ENCODE measurements at regions not wholly inside any gene's neighbourhood (a gene's known extent, or its start where the extent isn't known, plus 50 kb on each side); places are given as distances from the start of the nearest gene placed in this dataset.

DNA sequence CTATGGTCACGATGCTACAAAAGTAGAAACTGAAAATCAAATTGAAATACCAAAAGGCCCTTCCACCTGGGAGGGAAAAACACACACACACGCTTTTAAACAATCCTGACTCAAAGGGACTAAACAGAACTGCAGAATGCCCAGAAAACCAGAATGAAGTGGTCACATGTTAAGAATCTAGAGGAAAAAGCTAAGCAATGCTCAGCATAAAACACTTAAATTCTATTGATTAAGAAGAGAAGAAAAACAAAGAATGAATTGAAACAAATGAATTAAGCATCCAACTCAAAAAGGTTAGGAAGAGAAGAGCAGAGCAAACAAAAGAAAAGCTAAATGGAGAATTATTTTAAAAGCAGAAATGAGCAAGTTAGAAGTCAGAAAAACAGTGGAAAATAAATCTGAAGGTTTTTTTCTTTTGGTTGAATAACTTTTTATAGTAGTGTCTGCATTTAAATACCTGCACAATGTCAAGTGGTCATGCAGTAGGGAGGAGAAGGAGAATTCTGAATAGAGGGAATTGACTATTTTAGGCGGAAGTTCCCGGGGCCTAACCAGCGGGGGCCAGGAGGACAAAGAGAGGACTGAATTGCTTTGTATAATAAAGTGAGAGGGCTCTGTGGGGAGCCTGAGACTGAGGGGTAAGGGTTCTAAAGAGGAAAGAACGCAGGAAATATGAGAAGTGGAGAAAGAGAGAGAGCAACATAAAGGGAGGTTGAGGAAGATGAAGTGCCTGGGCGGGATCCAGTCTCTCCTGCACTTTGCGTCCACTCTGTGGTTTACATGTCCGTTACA lies 146.8 kb downstream of the ATPSCKMT start:
- H3K9ac ChIP-seq (ENCODE audit: low read depth, low read length) = no peak overlapping the region
- H2BK5ac ChIP-seq (ENCODE audit: low read depth, low read length, poor library complexity, severe bottlenecking) = no peak overlapping the region
- H4K8ac ChIP-seq (ENCODE audit: low read depth in 2 of 2, low read length in 2 of 2) = no peak overlapping the region
- H3K36me3 ChIP-seq (ENCODE audit: control insufficient read depth, insufficient read depth, low read length) = no peaks in the 10 kb centered on the region
- H3K27me3 ChIP-seq (ENCODE audit: control insufficient read depth, insufficient read depth, low read length) = no peaks in the 10 kb centered on the region; the same call in 1 of the 2 replicates
- H3K4ac ChIP-seq (ENCODE audit: low read depth, low read length) = no peak overlapping the region
- TF ChIP-seq RAD21 (IDR thresholded peaks at IDR 0.05; ENCODE audit: low read length) (no peak), RCOR1 (IDR thresholded peaks at IDR 0.05; ENCODE audit: insufficient replicate concordance, low read length) (no peak), MAZ (IDR thresholded peaks at IDR 0.05; ENCODE audit: borderline replicate concordance, low read depth, low read length) (no peak), SMC3 (IDR thresholded peaks at IDR 0.05; ENCODE audit: low read depth, low read length) (no peak), RFX5 (IDR thresholded peaks at IDR 0.05; ENCODE audit: low read depth, low read length) (no peak), POLR2A (IDR thresholded peaks at IDR 0.05; ENCODE audit: low read depth, low read length) (no peak), CHD1 (IDR thresholded peaks at IDR 0.05; ENCODE audit: low read depth, low read length) (no peak), MXI1 (IDR thresholded peaks at IDR 0.05; ENCODE audit: borderline replicate concordance, low read depth, low read length) (no peak), NFE2L2 (IDR thresholded peaks at IDR 0.05; ENCODE audit: low read depth, low read length) (no peak), BHLHE40 (IDR thresholded peaks at IDR 0.05; ENCODE audit: low read depth, low read length) (no peak), FOS (IDR thresholded peaks at IDR 0.05; ENCODE audit: low read depth, low read length) (no peak), CTCF (conservative IDR thresholded peaks at IDR 0.05; ENCODE audit: low read depth, low read length) (no peak), MAFK (IDR thresholded peaks at IDR 0.05; ENCODE audit: low read depth, low read length) (no peak), ELK1 (IDR thresholded peaks at IDR 0.05; ENCODE audit: borderline replicate concordance, low read depth, low read length) (no peak), CEBPB (IDR thresholded peaks at IDR 0.05; ENCODE audit: low read depth, low read length) (no peak)
- H2BK120ac ChIP-seq (ENCODE audit: low read depth, low read length) = no peak overlapping the region
- H2AK9ac ChIP-seq (replicated peaks; ENCODE audit: low read depth, low read length, poor library complexity) = no peak overlapping the region
- no peak overlapping the region for H3K56ac ChIP-seq (ENCODE audit: extremely low read depth, insufficient read depth, low read length)
- H3K4me1 ChIP-seq (ENCODE audit: control insufficient read depth, insufficient read depth, low read length) = no peaks in the 10 kb centered on the region
- ATAC-seq (ENCODE audit: low read depth) = no peak
- H3K9me3 ChIP-seq (ENCODE audit: control insufficient read depth, insufficient read depth, low read length) = no peaks in the 10 kb centered on the region; the same call in 1 of the 2 replicates
- H2AK5ac ChIP-seq (ENCODE audit: low read depth, low read length) = no peak overlapping the region
- H3K79me1 ChIP-seq (ENCODE audit: low read depth in 1 of 2, low read length in 2 of 2) = no peaks in the 10 kb centered on the region
- BruUV-seq (replicated peaks) = no TSS peak
- no peak overlapping the region for H2BK20ac ChIP-seq (ENCODE audit: low read depth, low read length)
- in situ Hi-C loops (cut with MboI; ENCODE audit: low sequenced_read_pairs) (no loop called here), intact Hi-C loops (cut with micrococcal nuclease) (no loop called here), dilution Hi-C loops (cut with HindIII; ENCODE audit: low sequenced_read_pairs, unreplicated experiment) (no loop called here)
- WGBS, 2 experiments (ENCODE audit: extremely low coverage in 2 of 2, insufficient read length in 1 of 2) = 54% methylated on average over 4 of the region's 9 CpGs; no CpG with 5 or more reads in 1 of the 2 experiments
- no peak overlapping the region for H3K4me3 ChIP-seq (ENCODE audit: insufficient read depth, low read depth, low read length)
- H4K20me1 ChIP-seq (ENCODE audit: insufficient read depth, low read length) = no peaks in the 10 kb centered on the region
- no peaks in the 10 kb centered on the region for H3K9me1 ChIP-seq (ENCODE audit: insufficient read depth, low read length)
- no peak for DNase-seq
- no peak overlapping the region for H2AFZ ChIP-seq (replicated peaks; ENCODE audit: low read length, poor library complexity)
- H3K14ac ChIP-seq (replicated peaks; ENCODE audit: low read depth, low read length) = no peak overlapping the region
- H4K91ac ChIP-seq (ENCODE audit: insufficient read depth, low read depth, low read length) = no peak overlapping the region
- no peak overlapping the region for H2BK15ac ChIP-seq (ENCODE audit: low read depth, low read length)
- ChIA-PET CTCF (no interaction called here), POLR2A (ENCODE audit: unreplicated experiment) (no interaction called here)
- no peak overlapping the region for H4K5ac ChIP-seq (ENCODE audit: low read depth, low read length)
- H3K18ac ChIP-seq (ENCODE audit: low read depth, low read length) = no peak overlapping the region
- no peak overlapping the region for H3K4me2 ChIP-seq (ENCODE audit: low read depth, low read length)
- H3K27ac ChIP-seq (ENCODE audit: insufficient read depth, low read length) = no peak overlapping the region
- H3K23ac ChIP-seq (ENCODE audit: low read depth, low read length) = no peak overlapping the region

All from IMR-90 (cell line).